GM12873 (cell line): ENCODE measurements at regions not wholly inside any gene's neighbourhood (a gene's known extent, or its start where the extent isn't known, plus 50 kb on each side); places are given as distances from the start of the nearest gene placed in this dataset.

Source experiments
- CTCF ChIP-seq: IDR thresholded peaks from 2 replicates; pipeline ENCODE4 v1.5.1; 2012; ENCODE audit warnings: low read depth, mild to moderate bottlenecking, moderate library complexity, low read length, control low read depth; ENCODE audit not compliant: insufficient read depth; ENCODE audit errors: missing control alignments

DNA sequence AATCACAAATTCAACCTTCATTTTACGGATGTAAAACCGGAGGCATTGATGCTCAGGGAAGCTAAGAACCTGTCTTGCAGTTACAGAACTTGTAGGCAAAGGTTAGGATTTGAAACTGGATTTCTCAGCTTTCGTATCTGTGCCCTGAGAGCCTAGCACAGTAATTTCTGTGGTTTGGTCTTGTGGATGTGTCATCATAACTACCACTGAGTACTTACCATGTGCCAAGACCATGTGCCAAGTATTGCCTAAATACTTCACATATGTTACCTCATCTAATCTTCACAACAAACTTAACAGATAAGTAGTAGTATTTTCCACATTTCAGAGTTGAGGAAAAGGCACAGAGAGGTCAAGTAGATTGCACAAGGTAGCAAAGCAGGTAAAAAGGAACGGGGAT is 140.7 kb downstream of the NXPE2 start:
- no peak for TF ChIP-seq CTCF

- no peak for TF ChIP-seq CTCF
Observed at GRCh38 chr11:114820621-114821020, 142.3 kb downstream of the NXPE2 start.

DNA sequence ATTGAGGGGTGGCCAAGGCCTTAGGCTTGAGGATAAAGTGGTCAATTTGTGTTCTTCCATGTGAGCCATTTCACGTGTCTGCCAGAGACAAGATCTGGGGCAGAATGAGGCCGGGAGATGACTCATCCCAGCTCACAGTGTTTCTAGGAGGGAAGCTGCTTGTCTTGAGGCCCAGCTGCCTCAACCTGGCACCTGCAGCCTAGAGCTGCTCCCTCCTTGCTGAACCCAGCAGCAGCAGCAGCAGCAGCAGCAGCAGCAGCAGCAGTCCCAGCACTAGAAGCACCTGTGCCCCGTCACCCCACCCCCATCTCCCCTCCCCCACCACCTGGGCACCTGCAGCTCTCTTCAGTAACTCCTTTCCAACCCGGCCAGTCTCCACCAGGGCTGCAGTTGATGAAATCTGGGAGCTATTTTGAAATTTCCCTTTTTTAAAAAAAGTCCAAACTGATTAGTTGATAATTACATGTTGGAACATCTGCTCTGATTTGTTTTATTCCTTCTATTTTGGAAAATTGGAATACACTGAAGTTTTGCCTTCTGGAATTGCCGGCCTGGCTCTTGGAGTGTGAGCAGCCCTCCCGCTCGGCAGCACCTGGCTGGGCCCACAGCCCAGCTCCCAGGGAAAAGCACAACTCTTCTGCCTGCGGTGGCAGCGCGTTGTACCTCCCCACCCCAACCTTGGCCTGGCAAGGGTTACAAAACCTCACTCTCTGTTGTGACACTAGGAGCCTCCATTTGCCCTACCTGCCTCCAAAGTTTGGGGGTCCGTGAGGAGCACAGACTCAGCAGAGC is 143.5 kb downstream of the NXPE2 start:
- no peak for TF ChIP-seq CTCF

- TF ChIP-seq CTCF: no peak
Observed at GRCh38 chr11:114826910-114827442, 148.6 kb downstream of the NXPE2 start.

- no peak for TF ChIP-seq CTCF
Observed at GRCh38 chr11:114827736-114828135, 149.4 kb downstream of the NXPE2 start.

GRCh38 chr11:114832532-114833125 is 154.3 kb downstream of the NXPE2 start:
- TF ChIP-seq CTCF: no peak

DNA sequence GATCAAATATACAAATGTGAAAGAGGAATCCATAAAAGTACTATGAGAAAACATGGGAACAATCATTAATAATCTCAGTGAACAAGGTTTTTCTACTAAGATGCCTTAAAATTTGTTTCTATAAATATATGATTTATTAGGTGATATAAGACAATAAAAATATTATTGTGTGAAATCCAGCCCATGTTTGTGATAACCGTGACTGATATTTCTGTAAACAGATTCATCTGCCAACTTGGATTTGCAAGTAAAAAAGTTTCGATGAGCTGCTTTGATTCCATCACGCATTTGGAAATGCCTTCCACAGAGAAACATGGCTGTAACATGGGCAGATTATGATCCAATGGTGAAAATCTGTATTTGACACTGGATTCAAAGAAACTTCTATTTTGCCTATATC is 157.8 kb downstream of the NXPE2 start:
- TF ChIP-seq CTCF: no peak
